SK-N-SH treated with all-trans-retinoic acid at 6 μM for 48 hours (cell line): ENCODE measurements at regions not wholly inside any gene's neighbourhood (a gene's known extent, or its start where the extent isn't known, plus 50 kb on each side); places are given as distances from the start of the nearest gene placed in this dataset.

ENCODE experiments used
- ATAC-seq: fragments of 200-7000 bp; cut with Tn5 transposase; 3 replicates; pipeline ENCODE4 v1.9.1; 2020; ENCODE audit warnings: mild to moderate bottlenecking, moderate library complexity
- CSDC2 ChIP-seq: fragments of 250-450 bp; sonication (Bioruptor Pico); IDR thresholded peaks from 2 replicates; pipeline ENCODE4 v1.5.0; 2020; ENCODE audit warnings: mild to moderate bottlenecking, moderate library complexity
- CSRNP3 ChIP-seq: fragments of 250-450 bp; sonication (Bioruptor Pico); IDR thresholded peaks from 2 replicates; pipeline ENCODE4 v1.5.1; 2021; ENCODE audit warnings: mild to moderate bottlenecking, moderate library complexity
- ESRRG ChIP-seq: fragments of 250-450 bp; sonication (Bioruptor Pico); IDR thresholded peaks from 2 replicates; pipeline ENCODE4 v1.6.1; 2021; ENCODE audit warnings: mild to moderate bottlenecking
- ISL1 ChIP-seq: fragments of 250-450 bp; sonication (Bioruptor Pico); IDR thresholded peaks from 2 replicates; pipeline ENCODE4 v2.1.2; 2022; ENCODE audit warnings: mild to moderate bottlenecking, moderate library complexity
- RARB ChIP-seq: fragments of 250-450 bp; sonication (Bioruptor Pico); IDR thresholded peaks from 2 replicates; pipeline ENCODE4 v1.8.0; 2021; ENCODE audit warnings: mild to moderate bottlenecking, moderate library complexity
- SNAI2 ChIP-seq: fragments of 250-450 bp; sonication (Bioruptor Pico); IDR thresholded peaks from 2 replicates; pipeline ENCODE4 v1.5.0; 2020; ENCODE audit warnings: mild to moderate bottlenecking, moderate library complexity
- TCF4 ChIP-seq: fragments of 250-450 bp; sonication (Bioruptor Pico); IDR thresholded peaks from 2 replicates; pipeline ENCODE4 v1.8.0; 2021; ENCODE audit warnings: mild to moderate bottlenecking, moderate library complexity, borderline replicate concordance
- ZC3H10 ChIP-seq: fragments of 250-450 bp; sonication (Bioruptor Pico); IDR thresholded peaks from 2 replicates; pipeline ENCODE4 v1.5.1; 2021; ENCODE audit warnings: mild to moderate bottlenecking, moderate library complexity
- ZFP3 ChIP-seq: fragments of 250-450 bp; sonication (Bioruptor Pico); IDR thresholded peaks from 2 replicates; pipeline ENCODE4 v1.5.0; 2020; ENCODE audit warnings: mild to moderate bottlenecking, moderate library complexity
- ZFP30 ChIP-seq: fragments of 450-650 bp; formaldehyde crosslinking; IDR thresholded peaks from 2 replicates; pipeline ENCODE4 v1.5.0; 2022; ENCODE audit warnings: mild to moderate bottlenecking, moderate library complexity
- ZNF565 ChIP-seq: fragments of 450-650 bp; formaldehyde crosslinking; conservative IDR thresholded peaks from 2 replicates; pipeline ENCODE4 v1.5.0; 2020; ENCODE audit warnings: low read depth, mild to moderate bottlenecking, moderate library complexity
- ZNF70 ChIP-seq: fragments of 450-650 bp; formaldehyde crosslinking; IDR thresholded peaks from 2 replicates; pipeline ENCODE4 v1.5.0; 2020; ENCODE audit warnings: mild to moderate bottlenecking, moderate library complexity
- ZNF8 ChIP-seq: fragments of 450-650 bp; formaldehyde crosslinking; IDR thresholded peaks from 2 replicates; pipeline ENCODE4 v1.5.0; 2020; ENCODE audit warnings: mild to moderate bottlenecking, moderate library complexity
- TF ChIP-seq, protein P1 (sequence below): fragments of 250-450 bp; sonication (Bioruptor Pico); IDR thresholded peaks from 2 replicates; pipeline ENCODE4 v1.5.0; 2020; ENCODE audit warnings: mild to moderate bottlenecking, moderate library complexity
- TF ChIP-seq, protein P2 (sequence below): fragments of 250-450 bp; sonication (Bioruptor Pico); IDR thresholded peaks from 2 replicates; pipeline ENCODE4 v1.8.0; 2020; ENCODE audit warnings: mild to moderate bottlenecking, moderate library complexity, borderline replicate concordance
- TF ChIP-seq, protein P3 (sequence below): fragments of 250-450 bp; sonication (Bioruptor Pico); IDR thresholded peaks from 2 replicates; pipeline ENCODE4 v1.8.0; 2021; ENCODE audit warnings: low read depth, mild to moderate bottlenecking, moderate library complexity, borderline replicate concordance
- TF ChIP-seq, protein P4 (sequence below): fragments of 250-450 bp; sonication (Bioruptor Pico); IDR thresholded peaks from 2 replicates; pipeline ENCODE4 v1.5.1; 2020; ENCODE audit warnings: low read depth, mild to moderate bottlenecking, moderate library complexity

DNA sequence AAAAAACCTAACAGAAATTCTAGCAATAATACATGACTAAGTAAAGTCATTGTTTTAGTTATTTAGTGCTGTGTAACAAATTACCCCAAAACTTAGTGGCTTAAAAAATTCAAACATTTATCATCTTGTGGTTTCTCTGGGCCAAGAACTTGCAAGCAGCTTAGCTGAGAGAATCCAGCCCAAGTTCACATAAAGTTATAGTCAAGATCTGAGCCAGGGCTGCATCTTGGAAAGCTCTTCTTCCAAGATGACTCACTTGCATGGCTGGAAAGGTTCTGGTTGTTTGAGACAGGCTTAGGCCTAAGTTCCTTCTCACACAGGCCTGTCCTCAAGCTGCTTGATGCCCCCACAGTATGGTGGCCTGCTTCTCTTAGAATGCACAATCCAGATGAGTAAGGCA is 217.8 kb upstream of the TSHZ2 start:
- TF ChIP-seq, protein P1, sequence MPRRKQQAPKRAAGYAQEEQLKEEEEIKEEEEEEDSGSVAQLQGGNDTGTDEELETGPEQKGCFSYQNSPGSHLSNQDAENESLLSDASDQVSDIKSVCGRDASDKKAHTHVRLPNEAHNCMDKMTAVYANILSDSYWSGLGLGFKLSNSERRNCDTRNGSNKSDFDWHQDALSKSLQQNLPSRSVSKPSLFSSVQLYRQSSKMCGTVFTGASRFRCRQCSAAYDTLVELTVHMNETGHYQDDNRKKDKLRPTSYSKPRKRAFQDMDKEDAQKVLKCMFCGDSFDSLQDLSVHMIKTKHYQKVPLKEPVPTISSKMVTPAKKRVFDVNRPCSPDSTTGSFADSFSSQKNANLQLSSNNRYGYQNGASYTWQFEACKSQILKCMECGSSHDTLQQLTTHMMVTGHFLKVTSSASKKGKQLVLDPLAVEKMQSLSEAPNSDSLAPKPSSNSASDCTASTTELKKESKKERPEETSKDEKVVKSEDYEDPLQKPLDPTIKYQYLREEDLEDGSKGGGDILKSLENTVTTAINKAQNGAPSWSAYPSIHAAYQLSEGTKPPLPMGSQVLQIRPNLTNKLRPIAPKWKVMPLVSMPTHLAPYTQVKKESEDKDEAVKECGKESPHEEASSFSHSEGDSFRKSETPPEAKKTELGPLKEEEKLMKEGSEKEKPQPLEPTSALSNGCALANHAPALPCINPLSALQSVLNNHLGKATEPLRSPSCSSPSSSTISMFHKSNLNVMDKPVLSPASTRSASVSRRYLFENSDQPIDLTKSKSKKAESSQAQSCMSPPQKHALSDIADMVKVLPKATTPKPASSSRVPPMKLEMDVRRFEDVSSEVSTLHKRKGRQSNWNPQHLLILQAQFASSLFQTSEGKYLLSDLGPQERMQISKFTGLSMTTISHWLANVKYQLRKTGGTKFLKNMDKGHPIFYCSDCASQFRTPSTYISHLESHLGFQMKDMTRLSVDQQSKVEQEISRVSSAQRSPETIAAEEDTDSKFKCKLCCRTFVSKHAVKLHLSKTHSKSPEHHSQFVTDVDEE (CRISPR knock-in tag) = no peak
- TF ChIP-seq ZC3H10 (CRISPR knock-in tag) (no peak), ZFP3 (CRISPR knock-in tag) (no peak), CSRNP3 (no peak), SNAI2 (CRISPR knock-in tag) (no peak), ESRRG (CRISPR knock-in tag) (no peak), RARB (CRISPR knock-in tag) (no peak), ZFP30 (CRISPR knock-in tag) (no peak), TCF4 (CRISPR knock-in tag) (no peak)
- TF ChIP-seq, protein P2, sequence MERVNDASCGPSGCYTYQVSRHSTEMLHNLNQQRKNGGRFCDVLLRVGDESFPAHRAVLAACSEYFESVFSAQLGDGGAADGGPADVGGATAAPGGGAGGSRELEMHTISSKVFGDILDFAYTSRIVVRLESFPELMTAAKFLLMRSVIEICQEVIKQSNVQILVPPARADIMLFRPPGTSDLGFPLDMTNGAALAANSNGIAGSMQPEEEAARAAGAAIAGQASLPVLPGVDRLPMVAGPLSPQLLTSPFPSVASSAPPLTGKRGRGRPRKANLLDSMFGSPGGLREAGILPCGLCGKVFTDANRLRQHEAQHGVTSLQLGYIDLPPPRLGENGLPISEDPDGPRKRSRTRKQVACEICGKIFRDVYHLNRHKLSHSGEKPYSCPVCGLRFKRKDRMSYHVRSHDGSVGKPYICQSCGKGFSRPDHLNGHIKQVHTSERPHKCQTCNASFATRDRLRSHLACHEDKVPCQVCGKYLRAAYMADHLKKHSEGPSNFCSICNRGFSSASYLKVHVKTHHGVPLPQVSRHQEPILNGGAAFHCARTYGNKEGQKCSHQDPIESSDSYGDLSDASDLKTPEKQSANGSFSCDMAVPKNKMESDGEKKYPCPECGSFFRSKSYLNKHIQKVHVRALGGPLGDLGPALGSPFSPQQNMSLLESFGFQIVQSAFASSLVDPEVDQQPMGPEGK = no peak
- TF ChIP-seq, all 23 proteins: peak for 0
- no peak for ATAC-seq

GRCh38 chr20:52752023-52752422 is 220.1 kb upstream of the TSHZ2 start:
- TF ChIP-seq ESRRG (CRISPR knock-in tag) = no peak
- no peak for TF ChIP-seq CSDC2 (CRISPR knock-in tag)
- no peak for TF ChIP-seq ZFP30 (CRISPR knock-in tag)
- TF ChIP-seq, protein P2 = no peak
- no peak for TF ChIP-seq ZNF8
- TF ChIP-seq, protein P3, sequence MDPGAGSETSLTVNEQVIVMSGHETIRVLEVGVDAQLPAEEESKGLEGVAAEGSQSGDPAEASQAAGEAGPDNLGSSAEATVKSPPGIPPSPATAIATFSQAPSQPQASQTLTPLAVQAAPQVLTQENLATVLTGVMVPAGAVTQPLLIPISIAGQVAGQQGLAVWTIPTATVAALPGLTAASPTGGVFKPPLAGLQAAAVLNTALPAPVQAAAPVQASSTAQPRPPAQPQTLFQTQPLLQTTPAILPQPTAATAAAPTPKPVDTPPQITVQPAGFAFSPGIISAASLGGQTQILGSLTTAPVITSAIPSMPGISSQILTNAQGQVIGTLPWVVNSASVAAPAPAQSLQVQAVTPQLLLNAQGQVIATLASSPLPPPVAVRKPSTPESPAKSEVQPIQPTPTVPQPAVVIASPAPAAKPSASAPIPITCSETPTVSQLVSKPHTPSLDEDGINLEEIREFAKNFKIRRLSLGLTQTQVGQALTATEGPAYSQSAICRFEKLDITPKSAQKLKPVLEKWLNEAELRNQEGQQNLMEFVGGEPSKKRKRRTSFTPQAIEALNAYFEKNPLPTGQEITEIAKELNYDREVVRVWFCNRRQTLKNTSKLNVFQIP (CRISPR knock-in tag) = no peak
- TF ChIP-seq, protein P4, sequence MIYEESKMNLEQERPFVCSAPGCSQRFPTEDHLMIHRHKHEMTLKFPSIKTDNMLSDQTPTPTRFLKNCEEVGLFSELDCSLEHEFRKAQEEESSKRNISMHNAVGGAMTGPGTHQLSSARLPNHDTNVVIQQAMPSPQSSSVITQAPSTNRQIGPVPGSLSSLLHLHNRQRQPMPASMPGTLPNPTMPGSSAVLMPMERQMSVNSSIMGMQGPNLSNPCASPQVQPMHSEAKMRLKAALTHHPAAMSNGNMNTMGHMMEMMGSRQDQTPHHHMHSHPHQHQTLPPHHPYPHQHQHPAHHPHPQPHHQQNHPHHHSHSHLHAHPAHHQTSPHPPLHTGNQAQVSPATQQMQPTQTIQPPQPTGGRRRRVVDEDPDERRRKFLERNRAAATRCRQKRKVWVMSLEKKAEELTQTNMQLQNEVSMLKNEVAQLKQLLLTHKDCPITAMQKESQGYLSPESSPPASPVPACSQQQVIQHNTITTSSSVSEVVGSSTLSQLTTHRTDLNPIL (CRISPR knock-in tag) = no peak
- TF ChIP-seq ISL1 = no peak
- TF ChIP-seq TCF4 (CRISPR knock-in tag) = no peak
- TF ChIP-seq, protein P1 (CRISPR knock-in tag) = no peak
- no peak for TF ChIP-seq ZNF70
- no peak for TF ChIP-seq ZNF565 (CRISPR knock-in tag)

More at GRCh38 chr20:52752023-52752422, 220.1 kb upstream of the TSHZ2 start:
- ATAC-seq = no peak
